D721Med (cell line): ENCODE measurements at regions not wholly inside any gene's neighbourhood (a gene's known extent, or its start where the extent isn't known, plus 50 kb on each side); places are given as distances from the start of the nearest gene placed in this dataset.

ENCODE experiments used
- DNase-seq: peaks from one replicate; pipeline ENCODE4 v3.0.0; 2011; ENCODE audit warnings: low spot score; ENCODE audit not compliant: insufficient read length
- FAIRE-seq: peaks from 2 replicates; lab custom pipeline; 2011; peaks lifted over from hg19 to GRCh38; lab: Jason Lieb, UNC
- CTCF ChIP-seq: IDR thresholded peaks from 2 replicates; pipeline ENCODE4 v1.5.1; 2012; ENCODE audit warnings: mild to moderate bottlenecking, control low read depth; ENCODE audit not compliant: insufficient read depth; ENCODE audit errors: missing control alignments

GRCh38 chr3:167188592-167188991, 191.5 kb downstream of the ZBBX start:
- DNase-seq, result no peak
- TF ChIP-seq CTCF, result no peak
- FAIRE-seq, result no peak

DNA sequence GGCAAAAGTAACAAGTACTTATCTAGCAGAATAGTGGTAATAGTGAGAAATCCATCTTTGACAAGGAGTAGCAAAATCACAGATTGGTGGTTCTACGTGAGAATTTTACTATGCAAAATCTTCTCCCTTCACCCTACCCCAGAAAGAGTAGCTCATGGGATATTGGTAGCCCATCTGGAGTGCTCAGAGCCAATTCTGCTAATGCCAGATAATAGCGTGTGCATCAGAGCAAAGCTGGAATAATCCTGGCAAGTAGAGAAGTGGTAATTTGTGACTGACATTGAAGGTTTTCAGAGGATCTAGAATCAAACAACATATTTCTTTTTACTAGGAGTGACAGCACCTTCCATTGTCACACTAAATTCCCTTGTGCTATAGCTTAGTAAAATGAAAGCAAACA, 192.9 kb downstream of the ZBBX start:
- TF ChIP-seq CTCF, result no peak
- DNase-seq (no peak), FAIRE-seq (peak; percentile 94)

- DNase-seq, result no peak
- TF ChIP-seq CTCF, result no peak
- FAIRE-seq, result no peak
These were observed 195.6 kb downstream of the ZBBX start for GRCh38 chr3:167184511-167184910.

- no peak for TF ChIP-seq CTCF
These were observed 207.7 kb downstream of the ZBBX start for GRCh38 chr3:167172377-167172776.

DNA sequence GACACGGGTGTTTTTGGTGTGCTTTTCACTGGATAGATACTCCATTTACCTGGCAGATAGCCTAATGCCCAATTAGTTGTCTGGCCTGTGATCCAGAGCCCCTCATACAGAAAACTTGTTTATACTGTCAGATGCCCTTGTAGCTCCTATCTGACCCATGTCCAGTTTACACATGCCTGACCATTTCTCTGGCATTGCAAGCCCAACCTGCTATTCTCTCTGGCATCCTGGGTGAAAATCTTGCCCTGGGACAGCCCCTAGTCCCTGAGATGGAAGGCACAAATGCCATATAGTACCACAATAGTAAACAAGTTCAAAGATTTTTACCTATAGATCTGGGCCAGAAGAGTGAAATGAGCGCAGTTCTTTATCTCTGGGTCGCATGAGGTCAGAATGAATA, 212.6 kb downstream of the ZBBX start:
- DNase-seq (no peak), FAIRE-seq (no peak)
- TF ChIP-seq CTCF, result no peak

More at GRCh38 chr3:167172377-167172776, 207.7 kb downstream of the ZBBX start:
- DNase-seq (no peak), FAIRE-seq (no peak)

GRCh38 chr3:167166594-167167253, 213.4 kb downstream of the ZBBX start:
- DNase-seq (no peak), FAIRE-seq (peak; percentile 44)
- TF ChIP-seq CTCF, result no peak

- peak; percentile 61 for FAIRE-seq
- TF ChIP-seq CTCF, result no peak
- DNase-seq, result no peak
These were observed 214.1 kb downstream of the ZBBX start for GRCh38 chr3:167166012-167166411.
